ENCODE measurements at regions not wholly inside any gene's neighbourhood (a gene's known extent, or its start where the extent isn't known, plus 50 kb on each side); places are given as distances from the start of the nearest gene placed in this dataset.

- TF ChIP-seq CTCF (IDR thresholded peaks at IDR 0.05) (no peak), POLR2A (IDR thresholded peaks at IDR 0.05) (no peak)
Observed at GRCh38 chr1:108056436-108056990, 91.5 kb upstream of the VAV3 start.
